ENCODE measurements at regions not wholly inside any gene's neighbourhood (a gene's known extent, or its start where the extent isn't known, plus 50 kb on each side); places are given as distances from the start of the nearest gene placed in this dataset.

GRCh38 chr7:131267631-131268030 lies 60.0 kb upstream of the MKLN1 start:
- no peak for TF ChIP-seq CTCF (IDR thresholded peaks at IDR 0.05; ENCODE audit: borderline replicate concordance, extremely low read depth, low read length, poor library complexity, severe bottlenecking)
- TF ChIP-seq EZH2 (IDR thresholded peaks at IDR 0.05; ENCODE audit: borderline replicate concordance, low read depth, low read length, severe bottlenecking) = no peak
